Inferior parietal cortex (tissue), 1 donor: ENCODE measurements at regions not wholly inside any gene's neighbourhood (a gene's known extent, or its start where the extent isn't known, plus 50 kb on each side); places are given as distances from the start of the nearest gene placed in this dataset.
A peak's percentile ranks its signal among the peaks of the same experiment; 100 is the strongest.
"Not testable (repeated sequence)": the region's sequence is repeated elsewhere in the genome, so short reads cannot be mapped to it uniquely, and the experiment has no call there.

ENCODE experiments used
- DNase-seq: peaks from one replicate; pipeline ENCODE4 v3.0.0-alpha.2; 2016; ENCODE audit errors: extremely low spot score

- DNase-seq: no peak
Measured at GRCh38 chrX:122880952-122881351, 303.1 kb upstream of the GRIA3 start.

DNA sequence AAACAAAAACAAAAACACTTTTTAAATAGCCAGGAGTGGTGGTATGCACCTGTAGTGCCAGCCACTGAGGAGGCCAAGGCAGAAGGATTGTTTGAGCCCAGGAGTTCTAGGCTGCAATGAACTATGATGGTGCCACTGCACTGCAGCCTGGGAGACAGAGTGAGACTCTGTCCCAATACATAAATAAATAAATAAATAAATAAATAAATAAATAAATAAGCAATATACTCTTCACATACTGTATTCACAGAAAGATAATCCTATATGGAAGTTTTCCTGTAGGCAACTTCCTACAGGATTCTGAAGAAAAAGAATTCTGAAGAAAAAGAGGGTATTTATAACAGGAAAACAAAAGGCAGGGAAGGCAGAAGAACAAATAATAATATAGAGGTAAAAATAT, 293.3 kb upstream of the GRIA3 start:
- DNase-seq: no peak

- DNase-seq: no peak
Measured at GRCh38 chrX:122906726-122907125, 277.4 kb upstream of the GRIA3 start.

- no peak for DNase-seq
Measured at GRCh38 chrX:122907375-122907774, 276.7 kb upstream of the GRIA3 start.

- DNase-seq: no peak
Measured at GRCh38 chrX:122910697-122911096, 273.4 kb upstream of the GRIA3 start.

- no peak for DNase-seq
Measured at GRCh38 chrX:122913134-122913533, 270.9 kb upstream of the GRIA3 start.

- DNase-seq: no peak
Measured at GRCh38 chrX:122913764-122914163, 270.3 kb upstream of the GRIA3 start.

- DNase-seq: no peak
Measured at GRCh38 chrX:122914256-122914655, 269.8 kb upstream of the GRIA3 start.

DNA sequence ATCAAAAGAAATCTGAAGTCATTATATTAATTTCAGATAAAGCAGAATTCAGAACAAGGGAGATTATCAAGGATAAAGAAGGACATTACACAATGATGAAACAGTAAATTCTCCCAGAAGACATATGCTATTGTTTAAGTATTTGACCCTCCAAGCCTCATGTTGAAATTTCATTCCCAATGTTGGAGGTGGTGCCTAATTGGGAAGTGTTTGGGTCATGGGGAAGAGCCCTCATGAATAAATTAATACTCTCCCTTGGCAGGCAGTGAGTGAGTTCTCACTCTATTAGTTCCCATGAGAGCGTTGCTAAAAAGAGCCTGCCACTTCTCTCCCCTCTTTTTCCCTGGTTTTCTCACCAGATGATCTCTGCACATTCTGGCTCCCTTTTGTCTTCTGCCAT, 249.9 kb upstream of the GRIA3 start:
- no peak for DNase-seq

DNA sequence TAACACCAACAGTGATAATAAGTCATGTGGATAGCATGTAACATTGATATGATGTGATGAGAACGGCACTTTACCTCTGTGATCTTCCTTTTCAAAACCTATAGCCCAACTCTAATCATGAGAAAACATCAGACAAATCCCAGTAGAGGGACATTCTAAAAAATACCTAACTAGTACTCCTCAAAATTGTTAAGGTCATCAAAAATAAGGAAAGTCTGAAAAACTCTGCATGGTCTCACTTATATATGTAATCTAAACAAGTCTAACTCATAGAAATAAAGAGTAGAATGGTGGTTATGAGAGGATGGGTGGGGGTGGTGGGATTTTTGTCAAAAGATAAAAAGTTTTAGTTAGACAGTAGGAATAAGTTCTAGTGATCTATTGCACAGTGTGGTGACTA, 243.9 kb upstream of the GRIA3 start:
- DNase-seq: no peak

DNA sequence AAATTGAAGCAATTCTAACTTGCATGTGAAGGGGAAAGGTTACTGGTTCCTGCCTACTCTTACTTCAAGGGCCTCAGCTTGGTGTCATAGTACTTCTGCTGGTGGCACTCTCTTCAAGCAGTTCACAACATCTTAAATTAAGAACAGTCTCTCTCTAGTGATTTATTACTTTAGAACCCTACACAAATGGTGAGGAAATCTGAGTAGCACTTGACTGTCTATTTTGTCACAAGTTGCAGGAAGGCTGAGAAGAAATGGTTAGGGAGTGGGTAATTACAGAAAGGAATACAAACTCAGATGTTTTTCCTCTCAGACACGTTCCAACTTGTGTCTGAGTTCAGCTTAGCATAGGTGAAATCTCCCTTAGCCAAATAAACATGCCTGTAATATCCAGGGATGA, 242.3 kb upstream of the GRIA3 start:
- DNase-seq: no peak

GRCh38 chrX:122943918-122944317, 240.2 kb upstream of the GRIA3 start:
- no peak for DNase-seq

GRCh38 chrX:122945328-122945727, 238.8 kb upstream of the GRIA3 start:
- no peak for DNase-seq

GRCh38 chrX:122972604-122973003, 211.5 kb upstream of the GRIA3 start:
- no peak for DNase-seq

DNA sequence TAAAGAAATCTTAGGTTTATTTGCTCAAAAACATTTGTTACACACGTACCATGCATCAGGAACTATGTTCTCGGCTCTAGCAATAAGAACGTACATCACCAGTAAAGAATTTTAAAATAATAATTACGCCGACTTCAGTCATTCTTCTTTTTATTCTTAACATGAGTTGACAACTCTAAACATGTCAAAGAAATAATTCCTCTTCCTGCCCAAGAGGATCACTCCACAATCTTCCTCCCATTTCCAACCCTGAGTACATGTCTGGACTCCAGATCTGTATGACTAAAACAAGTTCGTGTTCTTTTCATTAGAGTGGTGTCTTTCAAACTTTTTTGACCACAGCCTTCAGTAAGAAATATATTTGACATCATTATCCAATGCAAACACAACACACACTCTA, 201.6 kb upstream of the GRIA3 start:
- DNase-seq: no peak

DNA sequence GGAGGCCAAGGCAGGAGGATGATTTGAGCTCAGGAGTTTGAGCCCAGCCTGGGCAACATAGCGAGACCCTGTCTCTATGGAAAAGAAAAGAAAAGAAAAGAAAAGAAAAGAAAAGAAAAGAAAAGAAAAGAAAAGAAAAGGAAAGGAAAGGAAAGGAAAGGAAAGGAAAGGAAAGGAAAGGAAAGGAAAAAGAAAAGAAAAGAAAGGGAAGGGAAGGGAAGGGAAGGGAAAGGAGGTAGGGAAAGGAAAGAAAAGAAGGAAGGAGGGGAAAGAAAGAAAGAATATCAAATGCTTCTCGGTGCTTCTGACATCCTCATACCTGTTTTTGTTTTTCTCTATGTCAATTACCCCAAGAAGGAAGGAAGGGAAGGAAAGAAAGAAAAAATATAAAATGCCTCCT, 181.2 kb upstream of the GRIA3 start:
- not testable (repeated sequence) for DNase-seq

DNA sequence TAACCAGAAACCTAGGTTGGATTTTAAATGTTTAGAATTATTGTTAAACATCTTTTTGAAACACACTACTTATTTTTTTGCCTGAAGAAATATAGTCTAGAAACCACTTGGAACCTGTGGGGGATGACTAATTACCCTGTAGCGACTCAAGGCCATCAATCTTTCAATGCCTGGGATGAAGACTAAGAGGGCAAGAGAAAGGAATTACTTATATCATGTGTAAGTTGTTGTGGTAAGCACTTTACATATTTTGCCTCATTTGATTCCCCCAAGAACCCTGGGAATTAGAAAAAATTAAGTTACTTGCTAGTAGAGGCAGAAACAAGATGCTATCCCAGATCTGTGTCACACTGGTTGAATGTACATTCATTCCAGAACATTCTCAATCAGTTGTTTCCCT, 170.9 kb upstream of the GRIA3 start:
- DNase-seq: no peak

DNA sequence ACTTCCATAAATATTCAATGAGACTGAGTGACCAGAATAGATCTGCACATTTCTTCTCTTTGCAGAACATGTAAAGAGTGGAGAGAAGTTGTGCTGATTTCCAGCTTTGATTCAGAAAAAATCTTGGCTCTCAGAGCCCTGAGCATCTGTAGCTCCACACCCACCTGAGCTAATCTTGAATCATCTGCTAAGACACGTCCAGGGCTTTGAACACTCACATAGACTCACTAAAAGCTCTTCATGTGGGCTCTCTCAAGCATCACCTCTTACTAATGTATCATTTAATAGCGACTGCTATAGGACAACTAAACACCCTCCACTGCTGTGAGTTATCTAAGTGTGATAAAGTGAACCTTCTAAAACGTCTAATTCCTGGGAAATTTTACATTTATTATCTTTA, 147.7 kb upstream of the GRIA3 start:
- DNase-seq: peak; percentile 25

DNA sequence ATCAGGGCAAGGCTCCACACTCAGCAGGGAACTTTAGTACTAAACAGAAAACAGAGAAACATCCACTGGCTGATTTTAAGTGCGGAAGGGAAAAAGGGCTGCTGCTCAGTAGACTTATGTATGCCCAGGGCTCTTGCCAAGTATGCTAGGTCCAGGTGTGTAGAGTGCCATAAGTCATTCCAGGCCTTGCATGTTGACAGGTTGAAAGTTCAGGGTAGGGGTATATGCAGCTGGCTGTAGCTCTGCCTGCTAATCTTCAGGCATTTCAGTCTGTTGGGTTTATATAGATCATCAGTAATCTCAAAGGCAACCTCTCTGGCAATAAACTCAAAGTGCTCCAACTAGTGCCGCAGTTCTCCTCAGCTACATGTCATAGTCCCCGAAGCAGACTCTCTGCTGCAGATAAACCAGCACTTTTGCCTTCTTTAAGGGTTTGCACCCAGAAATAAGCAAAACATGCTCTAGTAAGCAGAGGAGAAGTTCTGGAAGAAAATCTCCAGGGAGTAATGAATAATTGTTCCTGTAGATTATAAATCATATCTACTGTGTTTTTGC, 134.9 kb upstream of the GRIA3 start:
- no peak for DNase-seq

GRCh38 chrX:123060986-123061385, 123.1 kb upstream of the GRIA3 start:
- DNase-seq: no peak

DNA sequence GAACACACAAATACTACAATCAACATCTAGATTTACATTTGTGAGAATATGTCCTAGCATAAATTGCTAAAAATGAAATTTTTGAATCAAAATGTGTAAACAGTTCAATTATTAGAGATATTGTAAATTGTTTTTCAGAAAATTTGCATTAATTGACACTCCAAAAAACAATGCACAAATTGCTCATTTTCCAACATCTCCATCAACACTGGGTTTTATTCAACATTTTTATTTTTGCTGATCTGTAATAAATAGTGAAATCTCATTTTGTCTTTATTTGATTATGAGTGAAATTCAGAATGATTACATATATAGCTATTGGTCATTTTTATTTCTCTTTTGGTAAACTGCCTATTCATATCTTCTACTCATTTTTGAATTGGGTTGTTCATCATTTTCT, 120.0 kb upstream of the GRIA3 start:
- no peak for DNase-seq

- DNase-seq: no peak
Measured at GRCh38 chrX:123072686-123073385, 111.2 kb upstream of the GRIA3 start.

GRCh38 chrX:123075947-123076561, 108.0 kb upstream of the GRIA3 start:
- DNase-seq: no peak

DNA sequence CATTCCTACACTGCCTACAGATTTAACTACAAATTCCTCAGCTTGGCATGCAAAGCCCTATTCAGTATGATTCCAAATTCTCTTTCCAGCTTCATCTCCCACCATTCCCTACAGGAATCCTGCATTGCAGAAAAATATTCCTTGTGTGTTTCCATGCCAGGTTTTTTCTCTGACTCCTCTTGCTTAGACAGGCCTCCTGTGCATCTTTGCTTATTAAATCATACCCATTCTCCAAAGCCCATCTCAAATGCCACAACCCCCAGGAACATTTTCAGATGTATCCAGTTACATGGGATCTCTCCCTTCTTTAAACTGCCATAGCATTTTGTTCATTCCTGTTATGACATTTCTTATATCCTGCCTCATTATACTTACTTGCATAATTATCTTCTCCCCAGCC, 106.4 kb upstream of the GRIA3 start:
- no peak for DNase-seq
